Colonic mucosa (tissue), 4 donors: ENCODE measurements at regions not wholly inside any gene's neighbourhood (a gene's known extent, or its start where the extent isn't known, plus 50 kb on each side); places are given as distances from the start of the nearest gene placed in this dataset.

Experiments
- DNase-seq: peaks from one replicate; pipeline ENCODE4 v3.0.0-alpha.2; 2020
- H3K27ac ChIP-seq: fragments of 200-600 bp; one replicate; pipeline ENCODE4 v1.8.0; 2021
- H3K27me3 ChIP-seq: fragments of 200-600 bp; one replicate; pipeline ENCODE4 v1.8.0; 2021
- H3K36me3 ChIP-seq: fragments of 200-600 bp; one replicate; pipeline ENCODE4 v1.8.0; 2021
- H3K4me1 ChIP-seq: fragments of 200-600 bp; one replicate; pipeline ENCODE4 v1.8.0; 2021; ENCODE audit warnings: mild to moderate bottlenecking
- H3K4me3 ChIP-seq: fragments of 200-600 bp; one replicate; pipeline ENCODE4 v1.8.0; 2021
- H3K9ac ChIP-seq, 2 donors: one replicate each; pipeline ENCODE4 v1.7.0; 2013; ENCODE audit warnings: control low read depth in 2 of 2, low read depth in 2 of 2, low read length in 2 of 2
- H3K9me3 ChIP-seq: fragments of 200-600 bp; one replicate; pipeline ENCODE4 v1.8.0; 2021
- CTCF ChIP-seq: fragments of 200-600 bp; IDR thresholded peaks from one replicate; pipeline ENCODE4 v1.8.0; 2022; ENCODE audit warnings: antibody characterized with exemption, mild to moderate bottlenecking
- intact Hi-C: fragments of 100-400 bp; cut with DNase I; formaldehyde crosslinking; loops from one replicate; pipeline ENCODE4 v1.14.1; 2022
- donor health status: healthy.
- donor health status: DM: no; HTN: no; CAD: no.
- donor health status: DM: no; HTN: no; CAD: no.

- no peaks in the 10 kb centered on the region for H3K36me3 ChIP-seq
- intact Hi-C loops: no loop called here
- no peak overlapping the region for H3K4me3 ChIP-seq
- DNase-seq: no peak
- H3K9ac ChIP-seq: no peak overlapping the region
- no peaks in the 10 kb centered on the region for H3K9me3 ChIP-seq
- H3K4me1 ChIP-seq: no peaks in the 10 kb centered on the region
- no peaks in the 10 kb centered on the region for H3K27me3 ChIP-seq
- TF ChIP-seq CTCF: no peak
- H3K27ac ChIP-seq: no peak overlapping the region
Measured at GRCh38 chr10:128572696-128573095, 446.5 kb upstream of the MKI67 start.

GRCh38 chr10:128573281-128573845, 447.1 kb upstream of the MKI67 start:
- no peaks in the 10 kb centered on the region for H3K36me3 ChIP-seq
- no peak overlapping the region for H3K4me3 ChIP-seq
- intact Hi-C loops: no loop called here
- TF ChIP-seq CTCF: no peak
- H3K9ac ChIP-seq: no peak overlapping the region
- no peaks in the 10 kb centered on the region for H3K9me3 ChIP-seq
- no peaks in the 10 kb centered on the region for H3K4me1 ChIP-seq
- no peak overlapping the region for H3K27ac ChIP-seq
- no peak for DNase-seq
- no peaks in the 10 kb centered on the region for H3K27me3 ChIP-seq

- intact Hi-C loops: no loop called here
- Histone ChIP-seq H3K36me3 (no peaks in the 10 kb centered on the region), H3K4me1 (no peaks in the 10 kb centered on the region), H3K9ac (no peak overlapping the region), H3K4me3 (no peak overlapping the region), H3K9me3 (no peaks in the 10 kb centered on the region), H3K27ac (no peak overlapping the region), H3K27me3 (no peaks in the 10 kb centered on the region)
- TF ChIP-seq CTCF: no peak
- no peak for DNase-seq
Measured at GRCh38 chr10:128573986-128574385, 447.8 kb upstream of the MKI67 start.

- Histone ChIP-seq H3K9me3 (no peaks in the 10 kb centered on the region), H3K9ac (no peak overlapping the region), H3K27me3 (no peaks in the 10 kb centered on the region), H3K4me3 (no peak overlapping the region), H3K36me3 (no peaks in the 10 kb centered on the region), H3K27ac (no peak overlapping the region), H3K4me1 (no peaks in the 10 kb centered on the region)
- no peak for TF ChIP-seq CTCF
- intact Hi-C loops: no loop called here
- no peak for DNase-seq
Measured at GRCh38 chr10:128574581-128575210, 448.5 kb upstream of the MKI67 start.

- intact Hi-C loops: no loop called here
- Histone ChIP-seq H3K4me1 (no peaks in the 10 kb centered on the region), H3K36me3 (no peaks in the 10 kb centered on the region), H3K4me3 (no peak overlapping the region), H3K9me3 (no peaks in the 10 kb centered on the region), H3K27ac (no peak overlapping the region), H3K27me3 (no peaks in the 10 kb centered on the region), H3K9ac (no peak overlapping the region)
- TF ChIP-seq CTCF: no peak
- no peak for DNase-seq
Measured at GRCh38 chr10:128575761-128576160, 449.5 kb upstream of the MKI67 start.
